GM12878 (cell line): ENCODE measurements at regions not wholly inside any gene's neighbourhood (a gene's known extent, or its start where the extent isn't known, plus 50 kb on each side); places are given as distances from the start of the nearest gene placed in this dataset.
A peak's percentile ranks its signal among the peaks of the same experiment; 100 is the strongest.

Source experiments
- BHLHE40 ChIP-seq, 2 experiments: fragments of 450-650 bp in 1 of 2; IDR thresholded peaks; 2 replicates each; pipeline ENCODE4 v1.6.1; 2011 to 2017; ENCODE audit warnings: low read depth in 2 of 2, borderline replicate concordance in 1 of 2, improper control_type of control experiment in 1 of 2, low read length in 1 of 2, mild to moderate bottlenecking in 1 of 2
- CBX5 ChIP-seq: sonication (generic); IDR thresholded peaks from 2 replicates; pipeline ENCODE4 v1.6.1; 2016; ENCODE audit warnings: low read depth, moderate library complexity, mild to moderate bottlenecking, inconsistent platforms
- FOXK2 ChIP-seq: fragments of 450-650 bp; IDR thresholded peaks from 2 replicates; pipeline ENCODE4 v1.6.1; 2017; ENCODE audit warnings: mild to moderate bottlenecking, moderate library complexity
- HDAC2 ChIP-seq: fragments of 200-600 bp; sonication (generic); IDR thresholded peaks from 2 replicates; pipeline ENCODE4 v1.6.1; 2017
- IKZF1 ChIP-seq: fragments of 450-650 bp; conservative IDR thresholded peaks from 2 replicates; pipeline ENCODE4 v1.6.1; 2017; ENCODE audit warnings: antibody characterized with exemption, mild to moderate bottlenecking
- IKZF2 ChIP-seq, 2 experiments: fragments of 450-650 bp; IDR thresholded peaks; 2 replicates each; pipeline ENCODE4 v1.6.1; 2017; ENCODE audit warnings: mild to moderate bottlenecking in 2 of 2, moderate library complexity in 2 of 2
- MXI1 ChIP-seq: fragments of 150-350 bp; IDR thresholded peaks from 2 replicates; pipeline ENCODE4 v1.6.1; 2011; ENCODE audit warnings: low read depth, mild to moderate bottlenecking, inconsistent platforms, low read length, improper control_type of control experiment
- MYB ChIP-seq: fragments of 150-350 bp; IDR thresholded peaks from 2 replicates; pipeline ENCODE4 v1.6.1; 2014; ENCODE audit warnings: mild to moderate bottlenecking, low read depth, low read length, borderline replicate concordance
- POLR2A ChIP-seq: IDR thresholded peaks from 2 replicates; pipeline ENCODE4 v1.6.1; 2011; ENCODE audit warnings: low read depth, mild to moderate bottlenecking, low read length
- RAD51 ChIP-seq: fragments of 450-650 bp; IDR thresholded peaks from 2 replicates; pipeline ENCODE4 v1.6.1; 2016; ENCODE audit warnings: moderate library complexity, mild to moderate bottlenecking, inconsistent platforms
- RBBP5 ChIP-seq: fragments of 200-600 bp; sonication (generic); conservative IDR thresholded peaks from 2 replicates; pipeline ENCODE4 v1.6.1; 2016
- RFX5 ChIP-seq: IDR thresholded peaks from 2 replicates; pipeline ENCODE4 v1.6.1; 2011; ENCODE audit warnings: low read depth, low read length, improper control_type of control experiment
- WRNIP1 ChIP-seq: IDR thresholded peaks from 2 replicates; pipeline ENCODE4 v1.6.1; 2011; ENCODE audit warnings: low read depth, low read length, improper control_type of control experiment, borderline replicate concordance
- ZSCAN29 ChIP-seq: fragments of 450-650 bp; IDR thresholded peaks from 2 replicates; pipeline ENCODE4 v1.6.1; 2017; ENCODE audit warnings: mild to moderate bottlenecking, moderate library complexity
- TF ChIP-seq, protein P1 (sequence below): IDR thresholded peaks from 2 replicates; pipeline ENCODE4 v1.6.1; 2012; ENCODE audit warnings: improper control_type of control experiment, low read depth, low read length; ENCODE audit not compliant: insufficient replicate concordance
- TF ChIP-seq, protein P2 (sequence below): IDR thresholded peaks from 2 replicates; pipeline ENCODE4 v1.6.1; 2011; ENCODE audit warnings: borderline replicate concordance, low read depth, mild to moderate bottlenecking, moderate library complexity, mixed read lengths, low read length; ENCODE audit not compliant: insufficient read depth; ENCODE audit errors: extremely low read length
- TF ChIP-seq, protein P3 (sequence below): fragments of 450-650 bp; IDR thresholded peaks from 2 replicates; pipeline ENCODE4 v1.6.1; 2018; ENCODE audit warnings: mild to moderate bottlenecking, low read depth, moderate library complexity; ENCODE audit not compliant: partially characterized antibody

DNA sequence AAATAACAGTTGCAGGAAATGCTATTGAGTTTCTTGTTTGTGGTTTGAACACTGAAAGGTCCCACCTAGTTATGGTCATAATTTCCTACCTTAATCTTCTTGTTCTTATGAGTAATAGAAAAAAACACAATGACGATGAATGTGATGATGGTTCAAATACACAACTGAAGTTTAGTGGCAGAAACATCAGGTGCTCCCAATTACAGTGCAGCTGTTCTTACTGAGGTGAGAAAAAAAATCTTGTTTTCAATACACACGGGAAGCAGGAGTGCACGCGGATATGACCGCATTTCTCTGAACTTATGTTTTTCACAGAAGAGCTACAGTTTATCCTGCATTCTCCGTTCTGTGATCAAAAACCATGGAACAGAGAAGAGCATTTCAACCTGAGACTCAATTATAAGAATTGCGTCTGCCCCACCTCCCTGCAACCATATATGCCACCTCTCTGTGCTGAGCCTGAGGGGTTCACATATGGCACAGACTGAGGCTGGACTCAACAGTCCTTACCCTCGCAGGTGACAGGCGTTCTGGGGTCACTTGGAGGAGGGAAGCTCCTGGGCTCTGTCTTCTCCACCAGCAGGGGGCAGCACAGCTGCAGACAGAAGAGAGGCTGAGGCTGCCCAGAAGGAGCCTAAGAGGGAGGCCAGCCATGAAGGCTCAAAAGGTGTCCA, 99.7 kb upstream of the IGLL5 start (continued):
- TF ChIP-seq FOXK2 (no peak), WRNIP1 (no peak), RFX5 (no peak), HDAC2 (no peak), MYB (no peak), CBX5 (no peak), RAD51 (no peak), IKZF2 (IDR thresholded peaks at IDR 0.05) (peak in 1 of 2 experiments; percentile 10; a peak in 2 of 4 replicates), BHLHE40 (IDR thresholded peaks at IDR 0.05; ENCODE audit: borderline replicate concordance in 1 of 2, low read depth in 2 of 2, low read length in 1 of 2) (peak in 1 of 2 experiments; percentile 54; a peak in 1 of 4 replicates), POLR2A (no peak), RBBP5 (no peak), IKZF1 (no peak), MXI1 (no peak), ZSCAN29 (no peak)
- TF ChIP-seq, protein P1, sequence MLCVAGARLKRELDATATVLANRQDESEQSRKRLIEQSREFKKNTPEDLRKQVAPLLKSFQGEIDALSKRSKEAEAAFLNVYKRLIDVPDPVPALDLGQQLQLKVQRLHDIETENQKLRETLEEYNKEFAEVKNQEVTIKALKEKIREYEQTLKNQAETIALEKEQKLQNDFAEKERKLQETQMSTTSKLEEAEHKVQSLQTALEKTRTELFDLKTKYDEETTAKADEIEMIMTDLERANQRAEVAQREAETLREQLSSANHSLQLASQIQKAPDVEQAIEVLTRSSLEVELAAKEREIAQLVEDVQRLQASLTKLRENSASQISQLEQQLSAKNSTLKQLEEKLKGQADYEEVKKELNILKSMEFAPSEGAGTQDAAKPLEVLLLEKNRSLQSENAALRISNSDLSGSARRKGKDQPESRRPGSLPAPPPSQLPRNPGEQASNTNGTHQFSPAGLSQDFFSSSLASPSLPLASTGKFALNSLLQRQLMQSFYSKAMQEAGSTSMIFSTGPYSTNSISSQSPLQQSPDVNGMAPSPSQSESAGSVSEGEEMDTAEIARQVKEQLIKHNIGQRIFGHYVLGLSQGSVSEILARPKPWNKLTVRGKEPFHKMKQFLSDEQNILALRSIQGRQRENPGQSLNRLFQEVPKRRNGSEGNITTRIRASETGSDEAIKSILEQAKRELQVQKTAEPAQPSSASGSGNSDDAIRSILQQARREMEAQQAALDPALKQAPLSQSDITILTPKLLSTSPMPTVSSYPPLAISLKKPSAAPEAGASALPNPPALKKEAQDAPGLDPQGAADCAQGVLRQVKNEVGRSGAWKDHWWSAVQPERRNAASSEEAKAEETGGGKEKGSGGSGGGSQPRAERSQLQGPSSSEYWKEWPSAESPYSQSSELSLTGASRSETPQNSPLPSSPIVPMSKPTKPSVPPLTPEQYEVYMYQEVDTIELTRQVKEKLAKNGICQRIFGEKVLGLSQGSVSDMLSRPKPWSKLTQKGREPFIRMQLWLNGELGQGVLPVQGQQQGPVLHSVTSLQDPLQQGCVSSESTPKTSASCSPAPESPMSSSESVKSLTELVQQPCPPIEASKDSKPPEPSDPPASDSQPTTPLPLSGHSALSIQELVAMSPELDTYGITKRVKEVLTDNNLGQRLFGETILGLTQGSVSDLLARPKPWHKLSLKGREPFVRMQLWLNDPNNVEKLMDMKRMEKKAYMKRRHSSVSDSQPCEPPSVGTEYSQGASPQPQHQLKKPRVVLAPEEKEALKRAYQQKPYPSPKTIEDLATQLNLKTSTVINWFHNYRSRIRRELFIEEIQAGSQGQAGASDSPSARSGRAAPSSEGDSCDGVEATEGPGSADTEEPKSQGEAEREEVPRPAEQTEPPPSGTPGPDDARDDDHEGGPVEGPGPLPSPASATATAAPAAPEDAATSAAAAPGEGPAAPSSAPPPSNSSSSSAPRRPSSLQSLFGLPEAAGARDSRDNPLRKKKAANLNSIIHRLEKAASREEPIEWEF = no peak
- TF ChIP-seq, protein P2, sequence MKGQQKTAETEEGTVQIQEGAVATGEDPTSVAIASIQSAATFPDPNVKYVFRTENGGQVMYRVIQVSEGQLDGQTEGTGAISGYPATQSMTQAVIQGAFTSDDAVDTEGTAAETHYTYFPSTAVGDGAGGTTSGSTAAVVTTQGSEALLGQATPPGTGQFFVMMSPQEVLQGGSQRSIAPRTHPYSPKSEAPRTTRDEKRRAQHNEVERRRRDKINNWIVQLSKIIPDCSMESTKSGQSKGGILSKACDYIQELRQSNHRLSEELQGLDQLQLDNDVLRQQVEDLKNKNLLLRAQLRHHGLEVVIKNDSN = no peak
- TF ChIP-seq, protein P3, sequence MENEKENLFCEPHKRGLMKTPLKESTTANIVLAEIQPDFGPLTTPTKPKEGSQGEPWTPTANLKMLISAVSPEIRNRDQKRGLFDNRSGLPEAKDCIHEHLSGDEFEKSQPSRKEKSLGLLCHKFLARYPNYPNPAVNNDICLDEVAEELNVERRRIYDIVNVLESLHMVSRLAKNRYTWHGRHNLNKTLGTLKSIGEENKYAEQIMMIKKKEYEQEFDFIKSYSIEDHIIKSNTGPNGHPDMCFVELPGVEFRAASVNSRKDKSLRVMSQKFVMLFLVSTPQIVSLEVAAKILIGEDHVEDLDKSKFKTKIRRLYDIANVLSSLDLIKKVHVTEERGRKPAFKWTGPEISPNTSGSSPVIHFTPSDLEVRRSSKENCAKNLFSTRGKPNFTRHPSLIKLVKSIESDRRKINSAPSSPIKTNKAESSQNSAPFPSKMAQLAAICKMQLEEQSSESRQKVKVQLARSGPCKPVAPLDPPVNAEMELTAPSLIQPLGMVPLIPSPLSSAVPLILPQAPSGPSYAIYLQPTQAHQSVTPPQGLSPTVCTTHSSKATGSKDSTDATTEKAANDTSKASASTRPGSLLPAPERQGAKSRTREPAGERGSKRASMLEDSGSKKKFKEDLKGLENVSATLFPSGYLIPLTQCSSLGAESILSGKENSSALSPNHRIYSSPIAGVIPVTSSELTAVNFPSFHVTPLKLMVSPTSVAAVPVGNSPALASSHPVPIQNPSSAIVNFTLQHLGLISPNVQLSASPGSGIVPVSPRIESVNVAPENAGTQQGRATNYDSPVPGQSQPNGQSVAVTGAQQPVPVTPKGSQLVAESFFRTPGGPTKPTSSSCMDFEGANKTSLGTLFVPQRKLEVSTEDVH = no peak
